ENCODE measurements at regions not wholly inside any gene's neighbourhood (a gene's known extent, or its start where the extent isn't known, plus 50 kb on each side); places are given as distances from the start of the nearest gene placed in this dataset.

- no peak for DNase-seq
These were observed 80.3 kb upstream of the UQCRFS1 start for GRCh38 chr19:29293292-29293691.

- DNase-seq, result no peak
These were observed 80.9 kb upstream of the UQCRFS1 start for GRCh38 chr19:29293736-29294342.

GRCh38 chr19:29294343-29294811 is 81.4 kb upstream of the UQCRFS1 start:
- no peak for DNase-seq

GRCh38 chr19:29295285-29295684 is 82.3 kb upstream of the UQCRFS1 start:
- DNase-seq, result no peak

GRCh38 chr19:29297381-29297780 is 84.4 kb upstream of the UQCRFS1 start:
- no peak for DNase-seq

GRCh38 chr19:29299416-29300380 is 86.7 kb upstream of the UQCRFS1 start:
- DNase-seq, result no peak

- DNase-seq, result no peak
These were observed 89.3 kb upstream of the UQCRFS1 start for GRCh38 chr19:29302002-29302928.

GRCh38 chr19:29303069-29303718 is 90.2 kb upstream of the UQCRFS1 start:
- DNase-seq, result no peak

GRCh38 chr19:29303719-29304090 is 90.8 kb upstream of the UQCRFS1 start:
- DNase-seq, result no peak

GRCh38 chr19:29305268-29305667 is 92.3 kb upstream of the UQCRFS1 start:
- DNase-seq, result no peak

GRCh38 chr19:29308977-29309590 is 96.1 kb upstream of the UQCRFS1 start:
- DNase-seq, result peak; percentile 85

GRCh38 chr19:29309637-29310036 is 96.7 kb upstream of the UQCRFS1 start:
- DNase-seq, result no peak

- DNase-seq, result peak; percentile 41
These were observed 98.3 kb upstream of the UQCRFS1 start for GRCh38 chr19:29311191-29311790.

GRCh38 chr19:29315556-29316190 is 102.7 kb upstream of the UQCRFS1 start:
- DNase-seq, result no peak

GRCh38 chr19:29318581-29318980 is 105.6 kb upstream of the UQCRFS1 start:
- no peak for DNase-seq

GRCh38 chr19:29320086-29320485 is 107.1 kb upstream of the UQCRFS1 start:
- DNase-seq, result no peak

GRCh38 chr19:29320618-29321017 is 107.7 kb upstream of the UQCRFS1 start:
- no peak for DNase-seq

- DNase-seq, result no peak
These were observed 108.2 kb upstream of the UQCRFS1 start for GRCh38 chr19:29321116-29321515.

GRCh38 chr19:29323021-29323430 is 110.1 kb upstream of the UQCRFS1 start:
- no peak for DNase-seq

- DNase-seq, result no peak
These were observed 110.7 kb upstream of the UQCRFS1 start for GRCh38 chr19:29323440-29324290.
